ENCODE measurements at regions not wholly inside any gene's neighbourhood (a gene's known extent, or its start where the extent isn't known, plus 50 kb on each side); places are given as distances from the start of the nearest gene placed in this dataset.
"Not testable (repeated sequence)": the region's sequence is repeated elsewhere in the genome, so short reads cannot be mapped to it uniquely, and the experiment has no call there.

DNA sequence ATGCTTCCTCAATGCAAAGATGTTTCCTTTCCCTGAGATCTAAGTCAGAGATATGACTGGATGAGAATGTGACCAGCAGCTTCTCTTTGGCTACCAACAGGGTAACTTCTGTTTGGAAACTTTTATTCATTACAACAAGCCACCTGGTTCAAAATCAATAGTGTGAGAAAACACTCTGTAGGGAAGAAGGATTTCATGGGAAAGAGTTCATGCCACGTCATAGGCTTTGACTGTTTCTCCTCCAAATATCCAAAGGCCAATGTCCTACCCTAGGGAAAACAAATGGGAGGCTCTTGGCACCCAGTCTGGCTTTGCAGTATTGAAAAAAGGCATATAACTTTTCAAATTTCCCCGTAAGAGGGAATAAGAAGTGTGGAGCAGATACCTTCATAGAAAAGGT is 245.5 kb downstream of the FNDC1 start (continued):
- TF ChIP-seq, protein P1, sequence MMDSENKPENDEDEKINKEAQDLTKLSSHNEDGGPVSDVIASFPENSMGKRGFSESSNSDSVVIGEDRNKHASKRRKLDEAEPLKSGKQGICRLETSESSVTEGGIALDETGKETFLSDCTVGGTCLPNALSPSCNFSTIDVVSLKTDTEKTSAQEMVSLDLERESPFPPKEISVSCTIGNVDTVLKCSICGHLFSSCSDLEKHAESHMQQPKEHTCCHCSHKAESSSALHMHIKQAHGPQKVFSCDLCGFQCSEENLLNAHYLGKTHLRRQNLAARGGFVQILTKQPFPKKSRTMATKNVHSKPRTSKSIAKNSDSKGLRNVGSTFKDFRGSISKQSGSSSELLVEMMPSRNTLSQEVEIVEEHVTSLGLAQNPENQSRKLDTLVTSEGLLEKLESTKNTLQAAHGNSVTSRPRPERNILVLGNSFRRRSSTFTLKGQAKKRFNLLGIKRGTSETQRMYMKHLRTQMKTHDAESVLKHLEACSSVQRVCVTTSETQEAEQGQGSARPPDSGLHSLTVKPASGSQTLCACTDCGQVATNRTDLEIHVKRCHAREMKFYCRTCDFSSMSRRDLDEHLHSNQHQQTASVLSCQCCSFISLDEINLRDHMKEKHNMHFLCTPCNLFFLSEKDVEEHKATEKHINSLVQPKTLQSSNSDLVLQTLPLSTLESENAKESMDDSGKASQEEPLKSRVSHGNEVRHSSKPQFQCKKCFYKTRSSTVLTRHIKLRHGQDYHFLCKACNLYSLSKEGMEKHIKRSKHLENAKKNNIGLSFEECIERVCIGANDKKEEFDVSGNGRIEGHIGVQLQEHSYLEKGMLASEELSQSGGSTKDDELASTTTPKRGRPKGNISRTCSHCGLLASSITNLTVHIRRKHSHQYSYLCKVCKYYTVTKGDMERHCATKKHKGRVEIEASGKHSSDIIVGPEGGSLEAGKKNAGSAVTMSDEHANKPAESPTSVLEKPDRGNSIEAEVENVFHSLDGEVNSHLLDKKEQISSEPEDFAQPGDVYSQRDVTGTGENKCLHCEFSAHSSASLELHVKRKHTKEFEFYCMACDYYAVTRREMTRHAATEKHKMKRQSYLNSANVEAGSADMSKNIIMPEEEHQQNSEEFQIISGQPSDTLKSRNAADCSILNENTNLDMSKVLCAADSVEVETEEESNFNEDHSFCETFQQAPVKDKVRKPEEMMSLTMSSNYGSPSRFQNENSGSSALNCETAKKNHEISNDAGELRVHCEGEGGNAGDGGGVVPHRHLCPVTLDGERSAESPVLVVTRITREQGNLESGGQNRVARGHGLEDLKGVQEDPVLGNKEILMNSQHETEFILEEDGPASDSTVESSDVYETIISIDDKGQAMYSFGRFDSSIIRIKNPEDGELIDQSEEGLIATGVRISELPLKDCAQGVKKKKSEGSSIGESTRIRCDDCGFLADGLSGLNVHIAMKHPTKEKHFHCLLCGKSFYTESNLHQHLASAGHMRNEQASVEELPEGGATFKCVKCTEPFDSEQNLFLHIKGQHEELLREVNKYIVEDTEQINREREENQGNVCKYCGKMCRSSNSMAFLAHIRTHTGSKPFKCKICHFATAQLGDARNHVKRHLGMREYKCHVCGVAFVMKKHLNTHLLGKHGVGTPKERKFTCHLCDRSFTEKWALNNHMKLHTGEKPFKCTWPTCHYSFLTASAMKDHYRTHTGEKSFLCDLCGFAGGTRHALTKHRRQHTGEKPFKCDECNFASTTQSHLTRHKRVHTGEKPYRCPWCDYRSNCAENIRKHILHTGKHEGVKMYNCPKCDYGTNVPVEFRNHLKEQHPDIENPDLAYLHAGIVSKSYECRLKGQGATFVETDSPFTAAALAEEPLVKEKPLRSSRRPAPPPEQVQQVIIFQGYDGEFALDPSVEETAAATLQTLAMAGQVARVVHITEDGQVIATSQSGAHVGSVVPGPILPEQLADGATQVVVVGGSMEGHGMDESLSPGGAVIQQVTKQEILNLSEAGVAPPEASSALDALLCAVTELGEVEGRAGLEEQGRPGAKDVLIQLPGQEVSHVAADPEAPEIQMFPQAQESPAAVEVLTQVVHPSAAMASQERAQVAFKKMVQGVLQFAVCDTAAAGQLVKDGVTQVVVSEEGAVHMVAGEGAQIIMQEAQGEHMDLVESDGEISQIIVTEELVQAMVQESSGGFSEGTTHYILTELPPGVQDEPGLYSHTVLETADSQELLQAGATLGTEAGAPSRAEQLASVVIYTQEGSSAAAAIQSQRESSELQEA (IDR thresholded peaks at IDR 0.05; ENCODE audit: low read depth) = no peak
- TF ChIP-seq SRSF1 (IDR thresholded peaks at IDR 0.05; ENCODE audit: low read depth, low read length) = no peak
- TF ChIP-seq, protein P2, sequence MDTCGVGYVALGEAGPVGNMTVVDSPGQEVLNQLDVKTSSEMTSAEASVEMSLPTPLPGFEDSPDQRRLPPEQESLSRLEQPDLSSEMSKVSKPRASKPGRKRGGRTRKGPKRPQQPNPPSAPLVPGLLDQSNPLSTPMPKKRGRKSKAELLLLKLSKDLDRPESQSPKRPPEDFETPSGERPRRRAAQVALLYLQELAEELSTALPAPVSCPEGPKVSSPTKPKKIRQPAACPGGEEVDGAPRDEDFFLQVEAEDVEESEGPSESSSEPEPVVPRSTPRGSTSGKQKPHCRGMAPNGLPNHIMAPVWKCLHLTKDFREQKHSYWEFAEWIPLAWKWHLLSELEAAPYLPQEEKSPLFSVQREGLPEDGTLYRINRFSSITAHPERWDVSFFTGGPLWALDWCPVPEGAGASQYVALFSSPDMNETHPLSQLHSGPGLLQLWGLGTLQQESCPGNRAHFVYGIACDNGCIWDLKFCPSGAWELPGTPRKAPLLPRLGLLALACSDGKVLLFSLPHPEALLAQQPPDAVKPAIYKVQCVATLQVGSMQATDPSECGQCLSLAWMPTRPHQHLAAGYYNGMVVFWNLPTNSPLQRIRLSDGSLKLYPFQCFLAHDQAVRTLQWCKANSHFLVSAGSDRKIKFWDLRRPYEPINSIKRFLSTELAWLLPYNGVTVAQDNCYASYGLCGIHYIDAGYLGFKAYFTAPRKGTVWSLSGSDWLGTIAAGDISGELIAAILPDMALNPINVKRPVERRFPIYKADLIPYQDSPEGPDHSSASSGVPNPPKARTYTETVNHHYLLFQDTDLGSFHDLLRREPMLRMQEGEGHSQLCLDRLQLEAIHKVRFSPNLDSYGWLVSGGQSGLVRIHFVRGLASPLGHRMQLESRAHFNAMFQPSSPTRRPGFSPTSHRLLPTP (IDR thresholded peaks at IDR 0.05; ENCODE audit: borderline replicate concordance, extremely low read depth, insufficient read length) = no peak
- TF ChIP-seq RCOR1 (IDR thresholded peaks at IDR 0.05; ENCODE audit: borderline replicate concordance in 1 of 2, low read depth in 2 of 2, low read length in 2 of 2) = no peak
- TF ChIP-seq MCM5 (IDR thresholded peaks at IDR 0.05; ENCODE audit: low read depth) = no peak

DNA sequence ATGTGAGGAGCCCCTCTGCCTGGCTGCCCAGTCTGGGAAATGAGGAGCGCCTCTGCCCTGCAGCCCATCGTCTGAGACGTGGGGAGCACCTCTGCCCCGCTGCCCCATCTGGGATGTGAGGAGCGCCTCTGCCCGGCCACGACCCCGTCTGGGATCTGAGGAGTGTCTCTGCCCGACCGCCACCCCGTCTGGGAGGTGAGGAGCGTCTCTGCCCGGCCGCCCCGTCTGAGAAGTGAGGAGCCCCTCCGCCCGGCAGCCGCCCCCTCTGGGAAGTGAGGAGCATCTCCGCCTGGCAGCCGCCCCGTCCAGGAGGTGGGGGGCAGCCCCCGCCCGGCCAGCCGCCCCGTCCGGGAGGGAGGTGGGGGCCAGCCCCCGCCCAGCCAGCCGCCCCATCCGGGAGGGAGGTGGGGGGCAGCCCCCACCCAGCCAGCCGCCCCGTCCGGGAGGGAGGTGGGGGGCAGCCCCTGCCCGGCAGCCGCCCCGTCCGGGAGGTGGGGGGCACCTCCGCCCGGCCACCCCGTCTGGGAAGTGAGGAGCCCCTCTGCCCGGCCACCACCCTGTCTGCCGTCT is 238.1 kb downstream of the FNDC1 start:
- intact Hi-C loops (cut with micrococcal nuclease); ATAC-seq; BruUV-seq (replicated peaks); H3K4me1 ChIP-seq (replicated peaks in 1 of 2; ENCODE audit: control insufficient read depth in 2 of 2, insufficient read depth in 2 of 2, low read length in 2 of 2); H3K9ac ChIP-seq (ENCODE audit: insufficient read depth in 1 of 2, low read depth in 2 of 2, low read length in 2 of 2); POLR2A ChIA-PET; FAIRE-seq; H3K27me3 ChIP-seq (ENCODE audit: control insufficient read depth in 2 of 2, insufficient read depth in 2 of 2, low read length in 2 of 2); H3K9me3 ChIP-seq (replicated peaks; ENCODE audit: control insufficient read depth, insufficient read depth, low read depth, low read length); H3K9me1 ChIP-seq (ENCODE audit: control insufficient read depth, insufficient read depth, low read length); H4K20me1 ChIP-seq (replicated peaks; ENCODE audit: control insufficient read depth, insufficient read depth, low read length); H2AFZ ChIP-seq (ENCODE audit: low read depth, low read length); H3K4me3 ChIP-seq; H3K79me2 ChIP-seq (ENCODE audit: control insufficient read depth, insufficient read depth, low read length); DNase-seq (ENCODE audit: extremely low read depth in 1 of 4, low spot score in 3 of 4); in situ Hi-C loops (cut with MboI); H3K4me2 ChIP-seq (ENCODE audit: insufficient read depth, low read length); H3K27ac ChIP-seq (ENCODE audit: extremely low read depth, low read depth, low read length); H3K36me3 ChIP-seq (ENCODE audit: control insufficient read depth, insufficient read depth, low read length); CTCF ChIA-PET (ENCODE audit: low intra/inter-chr PET ratio): not testable (repeated sequence)
- WGBS (ENCODE audit: insufficient coverage, low coverage, missing lambda C conversion rate) = 0% methylated on average over 8 of the region's 41 CpGs

All from K562 (cell line).